Psoas muscle (tissue), 7 donors: ENCODE measurements at regions not wholly inside any gene's neighbourhood (a gene's known extent, or its start where the extent isn't known, plus 50 kb on each side); places are given as distances from the start of the nearest gene placed in this dataset.
"Not testable (repeated sequence)": the region's sequence is repeated elsewhere in the genome, so short reads cannot be mapped to it uniquely, and the experiment has no call there.

ENCODE experiments used
- ATAC-seq, 4 donors: fragments of 200-7000 bp; cut with Tn5 transposase; one replicate each; pipeline ENCODE4 v1.9.1; 2020; ENCODE audit warnings: moderate library complexity in 3 of 4, mild to moderate bottlenecking in 2 of 4
- DNase-seq, 2 donors: peaks; one replicate each; pipeline ENCODE4 v3.0.0-alpha.2; 2020
- H3K27ac ChIP-seq: fragments of 200-600 bp; one replicate; pipeline ENCODE4 v1.8.0; 2022
- H3K27me3 ChIP-seq, 3 donors: fragments of 200-600 bp in 1 of 3; one replicate each; pipeline versions ENCODE4 v1.6.1 to v1.8.0; 2013 to 2022; ENCODE audit warnings: low read length in 2 of 3, mild to moderate bottlenecking in 2 of 3, moderate library complexity in 1 of 3; ENCODE audit not compliant: insufficient read depth in 3 of 3
- H3K36me3 ChIP-seq, 2 donors: fragments of 200-600 bp in 1 of 2; one replicate each; pipeline versions ENCODE4 v1.6.1 to v1.8.0; 2013 to 2022; ENCODE audit warnings: low read depth in 1 of 2, mild to moderate bottlenecking in 1 of 2, moderate library complexity in 1 of 2; ENCODE audit not compliant: insufficient read depth in 1 of 2
- H3K4me1 ChIP-seq: fragments of 200-600 bp; one replicate; pipeline ENCODE4 v1.8.0; 2022
- H3K4me3 ChIP-seq: fragments of 200-600 bp; one replicate; pipeline ENCODE4 v1.8.0; 2022; ENCODE audit warnings: mild to moderate bottlenecking
- H3K9me3 ChIP-seq: fragments of 200-600 bp; one replicate; pipeline ENCODE4 v1.8.0; 2022
- CTCF ChIP-seq: fragments of 200-600 bp; IDR thresholded peaks from one replicate; pipeline ENCODE4 v1.8.0; 2022; ENCODE audit warnings: antibody characterized with exemption
- WGBS, 3 donors: extraction: QIAGEN DNeasy Blood & Tissue Kit; methylation state at CpG; one replicate each; pipeline versions ENCODE4 v1.1.6 to v1.1.7; 2013; 5-methylcytosine and 5-hydroxymethylcytosine counted together
- intact Hi-C, 2 donors: fragments of 100-400 bp; cut with DNase I; formaldehyde crosslinking; loops; one replicate each; pipeline versions ENCODE4 v1.11.0 to v1.14.2; 2022
- donor health status: healthy with polysubstance abuse.
- donor health status: DM: no; HTN: no; CAD: no; lungs with moderate emphysema.
- donor health status: Bipolar disorder and iron deficiency.
- donor health status: healthy.
- donor health status: DM: yes; HTN: yes; CAD: no.
- donor health status: DM: no; HTN: no; CAD: no.
- donor health status: DM: yes; HTN: yes; CAD: no.

- TF ChIP-seq CTCF: no peak
- H3K36me3 ChIP-seq: no peaks in the 10 kb centered on the region
- no peak for ATAC-seq
- no peaks in the 10 kb centered on the region for H3K4me1 ChIP-seq
- no peaks in the 10 kb centered on the region for H3K27me3 ChIP-seq
- no peak for DNase-seq
- H3K4me3 ChIP-seq: no peak overlapping the region
- intact Hi-C loops: no loop called here
- H3K9me3 ChIP-seq: no peaks in the 10 kb centered on the region
- WGBS, 3 donors: 33 to 64% (median 41%) methylated on average over 1 of the region's 1 CpG
- H3K27ac ChIP-seq: no peak overlapping the region
Observed at GRCh38 chr12:84412226-84412625, 500.4 kb downstream of the SLC6A15 start.

GRCh38 chr12:84411031-84411430 lies 501.6 kb downstream of the SLC6A15 start:
- WGBS, 3 donors: 42 to 51% (median 46%) methylated on average over 3 of the region's 3 CpGs
- no peak for TF ChIP-seq CTCF
- intact Hi-C loops: no loop called here

GRCh38 chr12:84408936-84409335 lies 503.7 kb downstream of the SLC6A15 start:
- no peak overlapping the region for H3K4me3 ChIP-seq
- intact Hi-C loops: no loop called here
- no peaks in the 10 kb centered on the region for H3K4me1 ChIP-seq
- TF ChIP-seq CTCF: no peak
- ATAC-seq: no peak
- no peak overlapping the region for H3K27ac ChIP-seq
- no peak for DNase-seq
- H3K36me3 ChIP-seq: no peaks in the 10 kb centered on the region
- no peaks in the 10 kb centered on the region for H3K9me3 ChIP-seq
- H3K27me3 ChIP-seq: no peaks in the 10 kb centered on the region
- WGBS, 3 donors: 89 to 94% (median 89%) methylated on average over 1 of the region's 1 CpG

More at GRCh38 chr12:84411031-84411430, 501.6 kb downstream of the SLC6A15 start:
- no peak for DNase-seq
- Histone ChIP-seq H3K4me1 (no peaks in the 10 kb centered on the region), H3K4me3 (no peak overlapping the region), H3K36me3 (no peaks in the 10 kb centered on the region), H3K27me3 (no peaks in the 10 kb centered on the region), H3K9me3 (no peaks in the 10 kb centered on the region), H3K27ac (no peak overlapping the region)
- no peak for ATAC-seq

GRCh38 chr12:84406720-84407119 lies 505.9 kb downstream of the SLC6A15 start:
- H3K36me3 ChIP-seq, ATAC-seq, DNase-seq, H3K27ac ChIP-seq, H3K27me3 ChIP-seq, H3K4me3 ChIP-seq, intact Hi-C loops, H3K9me3 ChIP-seq, H3K4me1 ChIP-seq: not testable (repeated sequence)
- 100% methylated on average over 1 of the region's 1 CpG for WGBS, 3 donors

GRCh38 chr12:84397846-84398245 lies 514.8 kb downstream of the SLC6A15 start:
- TF ChIP-seq CTCF: no peak
- no peaks in the 10 kb centered on the region for H3K27me3 ChIP-seq

More at GRCh38 chr12:84397846-84398245, 514.8 kb downstream of the SLC6A15 start:
- no peak for DNase-seq
- Histone ChIP-seq H3K36me3 (no peaks in the 10 kb centered on the region), H3K4me3 (no peak overlapping the region), H3K27ac (no peak overlapping the region), H3K4me1 (no peaks in the 10 kb centered on the region), H3K9me3 (no peaks in the 10 kb centered on the region)
- ATAC-seq: no peak
- intact Hi-C loops: no loop called here
